Keratinocyte (primary cell): ENCODE measurements at regions not wholly inside any gene's neighbourhood (a gene's known extent, or its start where the extent isn't known, plus 50 kb on each side); places are given as distances from the start of the nearest gene placed in this dataset.

Experiments
- DNase-seq: peaks from one replicate; pipeline ENCODE4 v3.0.0-alpha.2; 2011; ENCODE audit warnings: low read depth, missing footprints, low spot score
- FAIRE-seq: peaks from 2 replicates; lab custom pipeline; 2011; peaks lifted over from hg19 to GRCh38; lab: Jason Lieb, UNC
- H2AFZ ChIP-seq: 2 replicates; pipeline ENCODE4 v1.6.0; 2012; ENCODE audit warnings: low read length, control low read depth, inconsistent platforms; ENCODE audit not compliant: control insufficient read depth
- H3K27ac ChIP-seq: 2 replicates; pipeline ENCODE4 v1.5.1; 2011; ENCODE audit warnings: low read length; ENCODE audit not compliant: control insufficient read depth, insufficient read depth
- H3K27me3 ChIP-seq: 3 replicates; pipeline ENCODE4 v1.6.0; 2011; ENCODE audit warnings: low read length; ENCODE audit not compliant: control insufficient read depth, insufficient read depth; ENCODE audit errors: extremely low read depth
- H3K36me3 ChIP-seq, 2 experiments: 2 replicates in 1 of 2; 3 replicates in 1 of 2; pipeline ENCODE4 v1.5.1; 2011; ENCODE audit warnings: low read length in 2 of 2, mild to moderate bottlenecking in 1 of 2; ENCODE audit not compliant: control insufficient read depth in 2 of 2, insufficient read depth in 2 of 2; ENCODE audit errors: extremely low read depth in 1 of 2
- H3K4me1 ChIP-seq: 3 replicates; pipeline ENCODE4 v1.5.1; 2011; ENCODE audit warnings: low read length; ENCODE audit not compliant: control insufficient read depth, insufficient read depth; ENCODE audit errors: extremely low read depth
- H3K4me2 ChIP-seq: 3 replicates; pipeline ENCODE4 v1.6.0; 2011; ENCODE audit warnings: low read depth, low read length; ENCODE audit not compliant: control insufficient read depth, insufficient read depth; ENCODE audit errors: extremely low read depth
- H3K4me3 ChIP-seq, 3 experiments: fragments of 200-600 bp in 1 of 3; sonication (generic) in 1 of 3; 2 replicates in 2 of 3; 3 replicates in 1 of 3; pipeline ENCODE4 v1.5.1; 2011 to 2016; ENCODE audit warnings: low read length in 3 of 3, mild to moderate bottlenecking in 3 of 3, control low read depth in 2 of 3, inconsistent platforms in 1 of 3, low read depth in 1 of 3, mixed read lengths in 1 of 3, mixed run types in 1 of 3, moderate library complexity in 1 of 3; ENCODE audit not compliant: control insufficient read depth in 2 of 3, insufficient read depth in 2 of 3; ENCODE audit errors: extremely low read depth in 1 of 3
- H3K79me2 ChIP-seq: 2 replicates; pipeline ENCODE4 v1.6.0; 2012; ENCODE audit warnings: low read length; ENCODE audit not compliant: control insufficient read depth, insufficient read depth
- H3K9ac ChIP-seq: 3 replicates; pipeline ENCODE4 v1.6.0; 2011; ENCODE audit warnings: low read length; ENCODE audit not compliant: control insufficient read depth, insufficient read depth; ENCODE audit errors: extremely low read depth
- H3K9me1 ChIP-seq: 3 replicates; pipeline ENCODE4 v1.6.0; 2011; ENCODE audit warnings: low read length; ENCODE audit not compliant: control insufficient read depth, insufficient read depth; ENCODE audit errors: extremely low read depth
- H3K9me3 ChIP-seq: 2 replicates; pipeline ENCODE4 v1.5.1; 2012; ENCODE audit warnings: low read depth, low read length; ENCODE audit not compliant: control insufficient read depth
- H4K20me1 ChIP-seq: 3 replicates; pipeline ENCODE4 v1.6.0; 2011; ENCODE audit warnings: low read length; ENCODE audit not compliant: control insufficient read depth, insufficient read depth; ENCODE audit errors: extremely low read depth
- EZH2 ChIP-seq: IDR thresholded peaks from one replicate; pipeline ENCODE4 v1.6.1; 2012; ENCODE audit warnings: inconsistent platforms, mild to moderate bottlenecking, low read length, moderate library complexity
- dilution Hi-C: fragments of 300-500 bp; cut with MboI; formaldehyde crosslinking; loops from one replicate; pipeline ENCODE4 v1.7.0; 2020; ENCODE audit warnings: low sequenced_read_pairs; ENCODE audit not compliant: extremely low pct_ligation_motif_present
- TF ChIP-seq, protein P1 (sequence below), 3 experiments: IDR thresholded peaks in 1 of 3; conservative IDR thresholded peaks in 1 of 3; optimal IDR thresholded peaks in 1 of 3; 2 replicates in 2 of 3; 3 replicates in 1 of 3; pipeline versions ENCODE3 to v1.5.1; 2011; ENCODE audit warnings: low read length in 3 of 3, mild to moderate bottlenecking in 3 of 3, moderate library complexity in 2 of 3, control low read depth in 1 of 3, inconsistent platforms in 1 of 3; ENCODE audit not compliant: insufficient read depth in 2 of 3; ENCODE audit errors: extremely low read depth in 1 of 3

- no peaks in the 10 kb centered on the region for H4K20me1 ChIP-seq
- FAIRE-seq (peak; percentile 67), DNase-seq (no peak)
- H3K4me1 ChIP-seq = peaks cover 27% of the 10 kb centered on the region
- no peaks in the 10 kb centered on the region for H3K27me3 ChIP-seq
- no peaks in the 10 kb centered on the region for H3K79me2 ChIP-seq
- H2AFZ ChIP-seq = no peak overlapping the region
- no peaks in the 10 kb centered on the region for H3K36me3 ChIP-seq
- no peak overlapping the region for H3K4me3 ChIP-seq
- no peak overlapping the region for H3K27ac ChIP-seq
- dilution Hi-C loops = no loop called here
- H3K4me2 ChIP-seq = no peak overlapping the region
- no peaks in the 10 kb centered on the region for H3K9me1 ChIP-seq
- TF ChIP-seq EZH2 = no peak
- TF ChIP-seq, protein P1, sequence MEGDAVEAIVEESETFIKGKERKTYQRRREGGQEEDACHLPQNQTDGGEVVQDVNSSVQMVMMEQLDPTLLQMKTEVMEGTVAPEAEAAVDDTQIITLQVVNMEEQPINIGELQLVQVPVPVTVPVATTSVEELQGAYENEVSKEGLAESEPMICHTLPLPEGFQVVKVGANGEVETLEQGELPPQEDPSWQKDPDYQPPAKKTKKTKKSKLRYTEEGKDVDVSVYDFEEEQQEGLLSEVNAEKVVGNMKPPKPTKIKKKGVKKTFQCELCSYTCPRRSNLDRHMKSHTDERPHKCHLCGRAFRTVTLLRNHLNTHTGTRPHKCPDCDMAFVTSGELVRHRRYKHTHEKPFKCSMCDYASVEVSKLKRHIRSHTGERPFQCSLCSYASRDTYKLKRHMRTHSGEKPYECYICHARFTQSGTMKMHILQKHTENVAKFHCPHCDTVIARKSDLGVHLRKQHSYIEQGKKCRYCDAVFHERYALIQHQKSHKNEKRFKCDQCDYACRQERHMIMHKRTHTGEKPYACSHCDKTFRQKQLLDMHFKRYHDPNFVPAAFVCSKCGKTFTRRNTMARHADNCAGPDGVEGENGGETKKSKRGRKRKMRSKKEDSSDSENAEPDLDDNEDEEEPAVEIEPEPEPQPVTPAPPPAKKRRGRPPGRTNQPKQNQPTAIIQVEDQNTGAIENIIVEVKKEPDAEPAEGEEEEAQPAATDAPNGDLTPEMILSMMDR (optimal IDR thresholded peaks at IDR 0.05 in 1 of 3, IDR thresholded peaks at IDR 0.05 in 1 of 3, conservative IDR thresholded peaks at IDR 0.05 in 1 of 3; ENCODE audit: extremely low read depth in 1 of 3, insufficient read depth in 2 of 3, low read length in 3 of 3) = no peak
- H3K9ac ChIP-seq = no peak overlapping the region
- H3K9me3 ChIP-seq = no peaks in the 10 kb centered on the region
These were observed 72.1 kb upstream of the GRAMD2B start for GRCh38 chr5:126351153-126351552.

GRCh38 chr5:126354012-126354857, 69.0 kb upstream of the GRAMD2B start:
- Histone ChIP-seq H3K9ac (peak overlapping the region; percentile 65), H4K20me1 (no peaks in the 10 kb centered on the region), H3K27me3 (no peaks in the 10 kb centered on the region), H3K9me3 (no peaks in the 10 kb centered on the region), H3K27ac (peak overlapping the region; percentile 74), H3K9me1 (no peaks in the 10 kb centered on the region), H3K36me3 (no peaks in the 10 kb centered on the region), H3K79me2 (no peaks in the 10 kb centered on the region), H2AFZ (peak overlapping the region; percentile 62), H3K4me3 (peak overlapping the region in 2 of 3 experiments; percentile 39 to 58), H3K4me1 (peaks cover 27% of the 10 kb centered on the region), H3K4me2 (peak overlapping the region; percentile 84)
- dilution Hi-C loops = no loop called here
- TF ChIP-seq, protein P1 (optimal IDR thresholded peaks at IDR 0.05 in 1 of 3, IDR thresholded peaks at IDR 0.05 in 1 of 3, conservative IDR thresholded peaks at IDR 0.05 in 1 of 3; ENCODE audit: extremely low read depth in 1 of 3, insufficient read depth in 2 of 3, low read length in 3 of 3) = peak in 2 of 3 experiments; percentile 29 to 63
- TF ChIP-seq EZH2 = no peak
- DNase-seq (peak; percentile 23), FAIRE-seq (peak; percentile 86)
